ENCODE measurements at regions not wholly inside any gene's neighbourhood (a gene's known extent, or its start where the extent isn't known, plus 50 kb on each side); places are given as distances from the start of the nearest gene placed in this dataset.

GRCh38 chr13:59546178-59546577 lies 617.5 kb downstream of the DIAPH3 start:
- DNase-seq (ENCODE audit: low read depth) = no peak

GRCh38 chr13:59547950-59548349 lies 615.8 kb downstream of the DIAPH3 start:
- no peak for DNase-seq (ENCODE audit: low read depth)

GRCh38 chr13:59562924-59563323 lies 600.8 kb downstream of the DIAPH3 start:
- no peak for DNase-seq (ENCODE audit: low read depth)

GRCh38 chr13:59566561-59566960 lies 597.2 kb downstream of the DIAPH3 start:
- DNase-seq (ENCODE audit: low read depth) = no peak

- DNase-seq (ENCODE audit: low read depth) = no peak
Observed at GRCh38 chr13:59568306-59568705, 595.4 kb downstream of the DIAPH3 start.

- no peak for DNase-seq (ENCODE audit: low read depth)
Observed at GRCh38 chr13:59570204-59570603, 593.5 kb downstream of the DIAPH3 start.

GRCh38 chr13:59584101-59584500 lies 579.6 kb downstream of the DIAPH3 start:
- DNase-seq (ENCODE audit: low read depth) = no peak

- no peak for DNase-seq (ENCODE audit: low read depth)
Observed at GRCh38 chr13:59584761-59585670, 578.7 kb downstream of the DIAPH3 start.

- DNase-seq (ENCODE audit: low read depth) = no peak
Observed at GRCh38 chr13:59587030-59587429, 576.7 kb downstream of the DIAPH3 start.

- DNase-seq (ENCODE audit: low read depth) = no peak
Observed at GRCh38 chr13:59587971-59588716, 575.6 kb downstream of the DIAPH3 start.

GRCh38 chr13:59588717-59589067 lies 575.0 kb downstream of the DIAPH3 start:
- DNase-seq (ENCODE audit: low read depth) = no peak

GRCh38 chr13:59601993-59602392 lies 561.7 kb downstream of the DIAPH3 start:
- DNase-seq (ENCODE audit: low read depth) = no peak

- DNase-seq (ENCODE audit: low read depth) = no peak
Observed at GRCh38 chr13:59603646-59604045, 560.1 kb downstream of the DIAPH3 start.

- no peak for DNase-seq (ENCODE audit: low read depth)
Observed at GRCh38 chr13:59607172-59607571, 556.6 kb downstream of the DIAPH3 start.

GRCh38 chr13:59607780-59608233 lies 555.9 kb downstream of the DIAPH3 start:
- DNase-seq (ENCODE audit: low read depth) = no peak

GRCh38 chr13:59609421-59609820 lies 554.3 kb downstream of the DIAPH3 start:
- DNase-seq (ENCODE audit: low read depth) = no peak

Measured in GM04504 (cell line).